ENCODE measurements at regions not wholly inside any gene's neighbourhood (a gene's known extent, or its start where the extent isn't known, plus 50 kb on each side); places are given as distances from the start of the nearest gene placed in this dataset.
A peak's percentile ranks its signal among the peaks of the same experiment; 100 is the strongest.

GRCh38 chr4:45951153-45951552 lies 172.7 kb downstream of the GABRG1 start:
- ATAC-seq, result no peak

GRCh38 chr4:45946699-45947098 lies 177.2 kb downstream of the GABRG1 start:
- TF ChIP-seq TCF4 (CRISPR knock-in tag; IDR thresholded peaks at IDR 0.05; ENCODE audit: borderline replicate concordance) (no peak), PPARA (CRISPR knock-in tag; IDR thresholded peaks at IDR 0.05; ENCODE audit: borderline replicate concordance) (no peak), CREB5 (CRISPR knock-in tag; IDR thresholded peaks at IDR 0.05; ENCODE audit: low read depth) (peak; percentile 79; the same call in 1 of the 2 replicates), ZFP3 (CRISPR knock-in tag; IDR thresholded peaks at IDR 0.05) (peak; percentile 35; the same call in 1 of the 2 replicates), ISL1 (CRISPR knock-in tag; IDR thresholded peaks at IDR 0.05) (peak; percentile 83)

More at GRCh38 chr4:45951153-45951552, 172.7 kb downstream of the GABRG1 start:
- TF ChIP-seq CSRNP3 (CRISPR knock-in tag; IDR thresholded peaks at IDR 0.05) (no peak), ARNTL (CRISPR knock-in tag; IDR thresholded peaks at IDR 0.05; ENCODE audit: borderline replicate concordance, low read depth) (no peak), BACH2 (CRISPR knock-in tag; IDR thresholded peaks at IDR 0.05; ENCODE audit: borderline replicate concordance) (no peak), TSHZ2 (CRISPR knock-in tag; IDR thresholded peaks at IDR 0.05) (no peak)

GRCh38 chr4:45944000-45944399 lies 179.9 kb downstream of the GABRG1 start:
- ATAC-seq, result no peak
- no peak for TF ChIP-seq RARB (CRISPR knock-in tag; IDR thresholded peaks at IDR 0.05)
- TF ChIP-seq GLIS3 (CRISPR knock-in tag; IDR thresholded peaks at IDR 0.05), result no peak
- TF ChIP-seq SNAI2 (CRISPR knock-in tag; IDR thresholded peaks at IDR 0.05), result no peak
- no peak for TF ChIP-seq CSRNP3 (CRISPR knock-in tag; IDR thresholded peaks at IDR 0.05)
- no peak for TF ChIP-seq ZFP3 (CRISPR knock-in tag; IDR thresholded peaks at IDR 0.05)
- TF ChIP-seq CSDC2 (CRISPR knock-in tag; IDR thresholded peaks at IDR 0.05), result no peak

More at GRCh38 chr4:45946699-45947098, 177.2 kb downstream of the GABRG1 start:
- no peak for ATAC-seq

- ATAC-seq, result no peak
- peak; percentile 49; the same call in 1 of the 2 replicates for TF ChIP-seq TCF4 (CRISPR knock-in tag; IDR thresholded peaks at IDR 0.05; ENCODE audit: borderline replicate concordance)
- TF ChIP-seq GLIS3 (CRISPR knock-in tag; IDR thresholded peaks at IDR 0.05), result no peak
- TF ChIP-seq ZFP3 (CRISPR knock-in tag; IDR thresholded peaks at IDR 0.05), result no peak
These were observed 184.8 kb downstream of the GABRG1 start for GRCh38 chr4:45939056-45939455.

- ATAC-seq, result no peak
- TF ChIP-seq ZFP30 (CRISPR knock-in tag; IDR thresholded peaks at IDR 0.05) (no peak), RARB (CRISPR knock-in tag; IDR thresholded peaks at IDR 0.05) (no peak), PPARA (CRISPR knock-in tag; IDR thresholded peaks at IDR 0.05; ENCODE audit: borderline replicate concordance) (no peak), POU6F1 (CRISPR knock-in tag; IDR thresholded peaks at IDR 0.05; ENCODE audit: borderline replicate concordance, low read depth) (no peak), ZC3H10 (CRISPR knock-in tag; IDR thresholded peaks at IDR 0.05) (no peak), PATZ1 (CRISPR knock-in tag; IDR thresholded peaks at IDR 0.05; ENCODE audit: borderline replicate concordance) (no peak), TOX (CRISPR knock-in tag; IDR thresholded peaks at IDR 0.05; ENCODE audit: borderline replicate concordance) (no peak), ARNTL (CRISPR knock-in tag; IDR thresholded peaks at IDR 0.05; ENCODE audit: borderline replicate concordance, low read depth) (no peak), SNAI2 (CRISPR knock-in tag; IDR thresholded peaks at IDR 0.05) (no peak), ZNF8 (CRISPR knock-in tag; IDR thresholded peaks at IDR 0.05) (no peak), ESRRG (CRISPR knock-in tag; IDR thresholded peaks at IDR 0.05) (no peak), GLIS3 (CRISPR knock-in tag; IDR thresholded peaks at IDR 0.05) (no peak), BACH2 (CRISPR knock-in tag; IDR thresholded peaks at IDR 0.05; ENCODE audit: borderline replicate concordance) (no peak), CSDC2 (CRISPR knock-in tag; IDR thresholded peaks at IDR 0.05) (no peak), CSRNP3 (CRISPR knock-in tag; IDR thresholded peaks at IDR 0.05) (no peak), ZNF70 (CRISPR knock-in tag; IDR thresholded peaks at IDR 0.05) (no peak)
These were observed 192.7 kb downstream of the GABRG1 start for GRCh38 chr4:45931154-45931553.

Data from SK-N-SH treated with all-trans-retinoic acid at 6 μM for 48 hours (cell line).